GM23338 (cell line): ENCODE measurements at regions not wholly inside any gene's neighbourhood (a gene's known extent, or its start where the extent isn't known, plus 50 kb on each side); places are given as distances from the start of the nearest gene placed in this dataset.

ENCODE experiments used
- ATAC-seq: fragments of 200-7000 bp; cut with Tn5 transposase; 3 replicates; pipeline ENCODE4 v1.9.1; 2020
- DNase-seq: peaks from one replicate; pipeline ENCODE4 v3.0.0-alpha.2; 2015; ENCODE audit warnings: low spot score
- H2AFZ ChIP-seq: fragments of 200-600 bp; sonication (generic); 2 replicates; pipeline ENCODE4 v1.8.0; 2016; ENCODE audit warnings: antibody characterized with exemption, mild to moderate bottlenecking, moderate library complexity
- H3F3A ChIP-seq: fragments of 200-600 bp; sonication (generic); replicated peaks from 2 replicates; pipeline ENCODE4 v1.8.0; 2017; ENCODE audit warnings: antibody characterized with exemption, mixed run types, low read depth
- H3K27ac ChIP-seq: fragments of 200-600 bp; sonication (generic); 2 replicates; pipeline ENCODE4 v1.6.1; 2016; ENCODE audit warnings: low read depth
- H3K27me3 ChIP-seq: fragments of 200-600 bp; sonication (generic); 2 replicates; pipeline ENCODE4 v1.8.0; 2016; ENCODE audit warnings: mild to moderate bottlenecking, mixed run types, moderate library complexity; ENCODE audit not compliant: insufficient read depth
- H3K36me3 ChIP-seq: fragments of 200-600 bp; sonication (generic); 2 replicates; pipeline ENCODE4 v1.8.0; 2016; ENCODE audit warnings: mild to moderate bottlenecking; ENCODE audit not compliant: insufficient read depth
- H3K4me1 ChIP-seq: fragments of 200-600 bp; sonication (generic); 2 replicates; pipeline ENCODE4 v1.8.0; 2016; ENCODE audit warnings: mild to moderate bottlenecking, moderate library complexity; ENCODE audit not compliant: insufficient read depth
- H3K4me2 ChIP-seq: fragments of 200-600 bp; sonication (generic); 2 replicates; pipeline ENCODE4 v1.7.1; 2017; ENCODE audit warnings: mixed run types
- H3K4me3 ChIP-seq: fragments of 200-600 bp; sonication (generic); 2 replicates; pipeline ENCODE4 v1.6.1; 2016; ENCODE audit warnings: mixed run types
- H3K79me2 ChIP-seq: fragments of 200-600 bp; sonication (generic); replicated peaks from 2 replicates; pipeline ENCODE4 v1.8.0; 2017; ENCODE audit warnings: mild to moderate bottlenecking; ENCODE audit not compliant: insufficient read depth
- H3K9me2 ChIP-seq: fragments of 200-600 bp; sonication (generic); 2 replicates; pipeline ENCODE4 v1.8.0; 2017; ENCODE audit not compliant: insufficient read depth
- H4K20me1 ChIP-seq: fragments of 200-600 bp; sonication (generic); replicated peaks from 2 replicates; pipeline ENCODE4 v1.8.0; 2017; ENCODE audit warnings: mild to moderate bottlenecking; ENCODE audit not compliant: insufficient read depth
- H3K27ac Mint-ChIP-seq: 2 replicates; pipeline ENCODE4 v1.8.0; 2020; ENCODE audit warnings: inconsistent platforms, mild to moderate bottlenecking, moderate library complexity, mixed read lengths
- H3K27me3 Mint-ChIP-seq: 3 replicates; pipeline ENCODE4 v1.8.0; 2022; ENCODE audit warnings: low read depth, mild to moderate bottlenecking, moderate library complexity, mixed read lengths, inconsistent platforms; ENCODE audit not compliant: insufficient read depth, poor library complexity
- H3K36me3 Mint-ChIP-seq: 3 replicates; pipeline ENCODE4 v1.8.0; 2021; ENCODE audit warnings: low read depth, mild to moderate bottlenecking, inconsistent platforms, moderate library complexity, mixed read lengths
- H3K4me1 Mint-ChIP-seq: 3 replicates; pipeline ENCODE4 v1.8.0; 2020; ENCODE audit warnings: mild to moderate bottlenecking, inconsistent platforms, mixed read lengths
- H3K4me3 Mint-ChIP-seq: 3 replicates; pipeline ENCODE4 v1.8.0; 2021; ENCODE audit warnings: moderate library complexity, mild to moderate bottlenecking, inconsistent platforms, mixed read lengths
- H3K9me3 Mint-ChIP-seq: 3 replicates; pipeline ENCODE4 v1.8.0; 2020; ENCODE audit warnings: moderate library complexity, mild to moderate bottlenecking, inconsistent platforms, mixed read lengths
- EZH2 ChIP-seq: fragments of 200-600 bp; sonication (generic); IDR thresholded peaks from one replicate; pipeline ENCODE4 v1.8.0; 2017; ENCODE audit warnings: antibody characterized with exemption, mild to moderate bottlenecking, low read depth; ENCODE audit not compliant: unreplicated experiment
- EZH2phosphoT487 ChIP-seq: fragments of 200-600 bp; sonication (generic); IDR thresholded peaks from one replicate; pipeline ENCODE4 v1.8.1; 2018; ENCODE audit warnings: antibody characterized with exemption; ENCODE audit not compliant: unreplicated experiment
- JUNB ChIP-seq: IDR thresholded peaks from one replicate; pipeline ENCODE4 v1.6.1; 2016; ENCODE audit warnings: antibody characterized with exemption; ENCODE audit not compliant: unreplicated experiment
- POLR2AphosphoS5 ChIP-seq: IDR thresholded peaks from 2 replicates; pipeline ENCODE4 v1.6.1; 2016; ENCODE audit warnings: antibody characterized with exemption, low read depth
- ZNF331 ChIP-seq: fragments of 250-450 bp; sonication (Bioruptor Pico); IDR thresholded peaks from 2 replicates; pipeline ENCODE4 v1.5.0; 2020; ENCODE audit warnings: low read depth, mild to moderate bottlenecking, moderate library complexity
- TF ChIP-seq, protein P1 (sequence below): IDR thresholded peaks from 2 replicates; pipeline ENCODE4 v1.6.1; 2016; ENCODE audit warnings: antibody characterized with exemption
- TF ChIP-seq, protein P2 (sequence below): fragments of 250-450 bp; sonication (Bioruptor Pico); IDR thresholded peaks from 2 replicates; pipeline ENCODE4 v1.5.0; 2020; ENCODE audit warnings: mild to moderate bottlenecking, moderate library complexity

DNA sequence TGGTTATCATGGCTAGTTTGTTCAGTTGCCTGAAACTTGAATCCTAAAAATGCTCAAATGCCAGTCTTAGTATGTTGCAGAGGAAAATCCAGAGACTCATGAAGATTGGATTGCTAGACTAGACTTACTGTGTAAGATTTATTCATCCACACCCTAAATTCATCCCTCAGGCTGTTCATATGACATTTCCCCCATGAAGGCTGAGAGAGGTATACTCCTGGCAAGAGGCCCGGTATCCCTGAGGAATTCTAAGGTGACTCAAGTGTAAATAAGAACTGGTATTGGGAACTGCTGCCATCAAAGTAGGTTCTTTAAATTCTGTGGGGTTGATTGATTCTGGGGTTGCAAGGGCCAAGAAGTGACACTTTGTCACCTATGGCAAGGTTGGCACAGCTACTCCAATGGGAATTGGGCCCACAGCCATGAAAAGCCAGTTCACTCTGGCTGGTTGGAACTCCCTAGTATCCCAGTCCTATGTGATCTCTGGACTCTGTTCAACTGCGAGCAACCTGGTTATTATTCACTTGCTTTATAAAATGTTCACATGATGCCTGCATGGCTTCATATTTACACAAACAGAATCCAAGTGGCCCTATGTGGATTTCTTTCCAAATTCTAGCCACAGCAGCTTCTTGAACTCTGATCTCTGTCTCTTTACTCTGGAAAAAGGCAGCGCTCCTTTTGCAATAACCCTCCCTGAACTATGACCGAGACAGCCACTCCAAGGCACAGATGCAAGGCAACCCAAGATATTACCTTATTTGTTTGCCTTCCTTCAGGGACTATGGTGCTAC is 429.1 kb downstream of the CBLN2 start:
- H3F3A ChIP-seq, result no peaks in the 10 kb centered on the region
- H3K27ac Mint-ChIP-seq, result no peak overlapping the region
- peaks cover 75% of the 10 kb centered on the region for H3K9me3 Mint-ChIP-seq
- H3K4me3 ChIP-seq, result no peak overlapping the region
- H3K4me2 ChIP-seq, result no peak overlapping the region
- no peaks in the 10 kb centered on the region for H4K20me1 ChIP-seq
- no peaks in the 10 kb centered on the region for H3K4me1 ChIP-seq
- no peaks in the 10 kb centered on the region for H3K4me1 Mint-ChIP-seq
- no peaks in the 10 kb centered on the region for H3K9me2 ChIP-seq
- no peak overlapping the region for H2AFZ ChIP-seq
- H3K79me2 ChIP-seq, result no peaks in the 10 kb centered on the region
- H3K27me3 Mint-ChIP-seq, result peaks cover 5% of the 10 kb centered on the region
- H3K4me3 Mint-ChIP-seq, result no peak overlapping the region
- ATAC-seq (no peak), DNase-seq (no peak)
- H3K36me3 ChIP-seq, result no peaks in the 10 kb centered on the region
- TF ChIP-seq ZNF331 (CRISPR knock-in tag), result no peak
- TF ChIP-seq, protein P1, sequence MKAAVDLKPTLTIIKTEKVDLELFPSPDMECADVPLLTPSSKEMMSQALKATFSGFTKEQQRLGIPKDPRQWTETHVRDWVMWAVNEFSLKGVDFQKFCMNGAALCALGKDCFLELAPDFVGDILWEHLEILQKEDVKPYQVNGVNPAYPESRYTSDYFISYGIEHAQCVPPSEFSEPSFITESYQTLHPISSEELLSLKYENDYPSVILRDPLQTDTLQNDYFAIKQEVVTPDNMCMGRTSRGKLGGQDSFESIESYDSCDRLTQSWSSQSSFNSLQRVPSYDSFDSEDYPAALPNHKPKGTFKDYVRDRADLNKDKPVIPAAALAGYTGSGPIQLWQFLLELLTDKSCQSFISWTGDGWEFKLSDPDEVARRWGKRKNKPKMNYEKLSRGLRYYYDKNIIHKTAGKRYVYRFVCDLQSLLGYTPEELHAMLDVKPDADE, result no peak
- no peaks in the 10 kb centered on the region for H3K27me3 ChIP-seq
- H3K27ac ChIP-seq, result no peak overlapping the region
- H3K36me3 Mint-ChIP-seq, result peaks cover 25% of the 10 kb centered on the region

DNA sequence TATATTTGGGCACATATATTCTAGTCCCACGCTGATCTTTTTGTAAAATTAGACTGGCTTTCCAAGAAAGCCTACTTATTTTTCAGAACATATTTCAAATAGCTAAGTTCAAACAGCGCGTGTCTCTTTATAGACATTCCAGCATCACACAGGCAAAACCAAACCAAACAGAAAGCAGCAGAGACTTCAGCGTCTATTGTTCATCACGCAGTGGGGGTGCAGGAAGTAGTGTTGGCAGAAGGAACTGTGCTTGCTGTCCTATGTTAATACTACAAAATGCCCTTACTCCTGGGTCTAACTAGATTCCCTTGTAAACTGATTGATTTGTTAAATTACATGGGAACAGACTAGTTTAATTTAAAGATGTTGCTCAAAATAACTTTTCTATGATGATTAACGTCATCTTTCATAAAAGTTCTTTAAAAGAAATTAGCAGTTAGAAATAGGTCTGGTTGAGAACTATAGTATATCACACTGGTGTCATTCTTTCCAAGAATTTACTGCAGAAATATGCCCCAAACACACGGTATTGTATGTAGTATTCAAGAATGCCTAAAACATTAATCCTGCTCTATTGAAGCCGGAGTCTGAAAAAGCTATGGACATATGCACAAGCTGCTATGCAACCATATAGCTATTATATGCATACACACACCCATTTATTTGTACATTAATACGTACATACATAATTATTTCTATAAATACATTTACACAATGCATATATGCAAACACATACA is 436.3 kb downstream of the CBLN2 start:
- H3F3A ChIP-seq, result no peaks in the 10 kb centered on the region
- no peaks in the 10 kb centered on the region for H3K36me3 ChIP-seq
- Mint-ChIP-seq H3K9me3 (peaks cover 77% of the 10 kb centered on the region), H3K4me3 (no peak overlapping the region), H3K4me1 (no peaks in the 10 kb centered on the region; the same call in 2 of the 3 replicates), H3K36me3 (peaks cover 14% of the 10 kb centered on the region; the same call in 2 of the 3 replicates), H3K27ac (no peak overlapping the region), H3K27me3 (peaks cover 3% of the 10 kb centered on the region)
- no peaks in the 10 kb centered on the region for H3K4me1 ChIP-seq
- no peaks in the 10 kb centered on the region for H3K79me2 ChIP-seq
- H3K9me2 ChIP-seq, result no peaks in the 10 kb centered on the region
- DNase-seq (peak; percentile 46), ATAC-seq (no peak)
- H2AFZ ChIP-seq, result no peak overlapping the region
- no peaks in the 10 kb centered on the region for H3K27me3 ChIP-seq
- H3K4me3 ChIP-seq, result no peak overlapping the region
- H3K27ac ChIP-seq, result no peak overlapping the region
- no peak overlapping the region for H3K4me2 ChIP-seq
- H4K20me1 ChIP-seq, result no peaks in the 10 kb centered on the region
- no peak for TF ChIP-seq ZNF331 (CRISPR knock-in tag)
- TF ChIP-seq POLR2AphosphoS5, result no peak
- TF ChIP-seq, protein P1, result no peak
- TF ChIP-seq, protein P2, sequence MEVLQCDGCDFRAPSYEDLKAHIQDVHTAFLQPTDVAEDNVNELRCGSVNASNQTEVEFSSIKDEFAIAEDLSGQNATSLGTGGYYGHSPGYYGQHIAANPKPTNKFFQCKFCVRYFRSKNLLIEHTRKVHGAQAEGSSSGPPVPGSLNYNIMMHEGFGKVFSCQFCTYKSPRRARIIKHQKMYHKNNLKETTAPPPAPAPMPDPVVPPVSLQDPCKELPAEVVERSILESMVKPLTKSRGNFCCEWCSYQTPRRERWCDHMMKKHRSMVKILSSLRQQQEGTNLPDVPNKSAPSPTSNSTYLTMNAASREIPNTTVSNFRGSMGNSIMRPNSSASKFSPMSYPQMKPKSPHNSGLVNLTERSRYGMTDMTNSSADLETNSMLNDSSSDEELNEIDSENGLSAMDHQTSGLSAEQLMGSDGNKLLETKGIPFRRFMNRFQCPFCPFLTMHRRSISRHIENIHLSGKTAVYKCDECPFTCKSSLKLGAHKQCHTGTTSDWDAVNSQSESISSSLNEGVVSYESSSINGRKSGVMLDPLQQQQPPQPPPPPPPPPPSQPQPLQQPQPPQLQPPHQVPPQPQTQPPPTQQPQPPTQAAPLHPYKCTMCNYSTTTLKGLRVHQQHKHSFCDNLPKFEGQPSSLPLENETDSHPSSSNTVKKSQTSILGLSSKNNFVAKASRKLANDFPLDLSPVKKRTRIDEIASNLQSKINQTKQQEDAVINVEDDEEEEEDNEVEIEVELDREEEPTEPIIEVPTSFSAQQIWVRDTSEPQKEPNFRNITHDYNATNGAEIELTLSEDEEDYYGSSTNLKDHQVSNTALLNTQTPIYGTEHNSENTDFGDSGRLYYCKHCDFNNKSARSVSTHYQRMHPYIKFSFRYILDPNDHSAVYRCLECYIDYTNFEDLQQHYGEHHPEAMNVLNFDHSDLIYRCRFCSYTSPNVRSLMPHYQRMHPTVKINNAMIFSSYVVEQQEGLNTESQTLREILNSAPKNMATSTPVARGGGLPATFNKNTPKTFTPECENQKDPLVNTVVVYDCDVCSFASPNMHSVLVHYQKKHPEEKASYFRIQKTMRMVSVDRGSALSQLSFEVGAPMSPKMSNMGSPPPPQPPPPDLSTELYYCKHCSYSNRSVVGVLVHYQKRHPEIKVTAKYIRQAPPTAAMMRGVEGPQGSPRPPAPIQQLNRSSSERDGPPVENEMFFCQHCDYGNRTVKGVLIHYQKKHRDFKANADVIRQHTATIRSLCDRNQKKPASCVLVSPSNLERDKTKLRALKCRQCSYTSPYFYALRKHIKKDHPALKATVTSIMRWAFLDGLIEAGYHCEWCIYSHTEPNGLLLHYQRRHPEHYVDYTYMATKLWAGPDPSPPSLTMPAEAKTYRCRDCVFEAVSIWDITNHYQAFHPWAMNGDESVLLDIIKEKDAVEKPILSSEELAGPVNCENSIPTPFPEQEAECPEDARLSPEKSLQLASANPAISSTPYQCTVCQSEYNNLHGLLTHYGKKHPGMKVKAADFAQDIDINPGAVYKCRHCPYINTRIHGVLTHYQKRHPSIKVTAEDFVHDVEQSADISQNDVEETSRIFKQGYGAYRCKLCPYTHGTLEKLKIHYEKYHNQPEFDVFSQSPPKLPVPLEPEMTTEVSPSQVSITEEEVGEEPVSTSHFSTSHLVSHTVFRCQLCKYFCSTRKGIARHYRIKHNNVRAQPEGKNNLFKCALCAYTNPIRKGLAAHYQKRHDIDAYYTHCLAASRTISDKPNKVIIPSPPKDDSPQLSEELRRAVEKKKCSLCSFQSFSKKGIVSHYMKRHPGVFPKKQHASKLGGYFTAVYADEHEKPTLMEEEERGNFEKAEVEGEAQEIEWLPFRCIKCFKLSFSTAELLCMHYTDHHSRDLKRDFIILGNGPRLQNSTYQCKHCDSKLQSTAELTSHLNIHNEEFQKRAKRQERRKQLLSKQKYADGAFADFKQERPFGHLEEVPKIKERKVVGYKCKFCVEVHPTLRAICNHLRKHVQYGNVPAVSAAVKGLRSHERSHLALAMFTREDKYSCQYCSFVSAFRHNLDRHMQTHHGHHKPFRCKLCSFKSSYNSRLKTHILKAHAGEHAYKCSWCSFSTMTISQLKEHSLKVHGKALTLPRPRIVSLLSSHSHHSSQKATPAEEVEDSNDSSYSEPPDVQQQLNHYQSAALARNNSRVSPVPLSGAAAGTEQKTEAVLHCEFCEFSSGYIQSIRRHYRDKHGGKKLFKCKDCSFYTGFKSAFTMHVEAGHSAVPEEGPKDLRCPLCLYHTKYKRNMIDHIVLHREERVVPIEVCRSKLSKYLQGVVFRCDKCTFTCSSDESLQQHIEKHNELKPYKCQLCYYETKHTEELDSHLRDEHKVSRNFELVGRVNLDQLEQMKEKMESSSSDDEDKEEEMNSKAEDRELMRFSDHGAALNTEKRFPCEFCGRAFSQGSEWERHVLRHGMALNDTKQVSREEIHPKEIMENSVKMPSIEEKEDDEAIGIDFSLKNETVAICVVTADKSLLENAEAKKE (CRISPR knock-in tag), result no peak
- TF ChIP-seq EZH2phosphoT487, result no peak
- no peak for TF ChIP-seq JUNB
- TF ChIP-seq EZH2, result no peak
